GM12878 (cell line): ENCODE measurements at regions not wholly inside any gene's neighbourhood (a gene's known extent, or its start where the extent isn't known, plus 50 kb on each side); places are given as distances from the start of the nearest gene placed in this dataset.
"Not testable (repeated sequence)": the region's sequence is repeated elsewhere in the genome, so short reads cannot be mapped to it uniquely, and the experiment has no call there.

Source experiments
- ATAC-seq: fragments of 200-7000 bp; cut with Tn5 transposase; 3 replicates; pipeline ENCODE4 v1.9.1; 2020; ENCODE audit warnings: mild to moderate bottlenecking, moderate library complexity
- BruUV-seq: library from RNA; stranded (reverse); fragments of 400-500 nt; replicated peaks from 2 replicates; lab custom pipeline; 2021; lab: Mats Ljungman, UMichigan
- CTCF ChIA-PET: fragments of 300-600 bp; sonication (Branson Sonifier 250); formaldehyde crosslinking; extraction: SDS; loops from one replicate; lab custom pipeline; 2021; ENCODE audit warnings: inconsistent platforms; lab: Yijun Ruan, JAX
- POLR2A ChIA-PET: fragments of 350-600 bp; formaldehyde crosslinking; extraction: SDS; loops from one replicate; lab custom pipeline; 2021; ENCODE audit warnings: inconsistent platforms; lab: Charles Lee
- RAD21 ChIA-PET: fragments of 300-600 bp; sonication (Branson Sonifier 250); formaldehyde crosslinking; loops from one replicate; lab custom pipeline; 2023; ENCODE audit warnings: antibody characterized with exemption; ENCODE audit not compliant: unreplicated experiment; lab: Charles Lee
- SMC1A ChIA-PET: fragments of 300-600 bp; sonication (Branson Sonifier 250); formaldehyde crosslinking; loops from one replicate; lab custom pipeline; 2023; ENCODE audit not compliant: unreplicated experiment, uncharacterized antibody; lab: Charles Lee
- DNase-seq: peaks from one replicate; pipeline ENCODE4 v3.0.0-alpha.2; 2011; ENCODE audit warnings: low read depth, low spot score
- FAIRE-seq: peaks from 3 replicates; lab custom pipeline; 2011; peaks lifted over from hg19 to GRCh38; lab: Jason Lieb, UNC
- H2AFZ ChIP-seq: 2 replicates; pipeline ENCODE4 v1.6.0; 2011; ENCODE audit warnings: low read depth, low read length, control low read depth; ENCODE audit not compliant: control insufficient read depth
- H3K27ac ChIP-seq: 2 replicates; pipeline ENCODE4 v1.5.1; 2011; ENCODE audit warnings: control low read depth; ENCODE audit not compliant: control insufficient read depth, insufficient read depth
- H3K27me3 ChIP-seq, 2 experiments: replicated peaks in 1 of 2; 2 replicates each; pipeline versions ENCODE4 v1.6.0 to v1.6.1; 2011; ENCODE audit warnings: low read length in 1 of 2; ENCODE audit not compliant: control insufficient read depth in 2 of 2, insufficient read depth in 2 of 2
- H3K36me3 ChIP-seq, 2 experiments: 2 replicates each; pipeline ENCODE4 v1.5.1; 2011; ENCODE audit warnings: low read length in 1 of 2; ENCODE audit not compliant: control insufficient read depth in 2 of 2, insufficient read depth in 2 of 2
- H3K4me1 ChIP-seq: 2 replicates; pipeline ENCODE4 v1.6.1; 2011; ENCODE audit warnings: mild to moderate bottlenecking, low read length, moderate library complexity, mixed read lengths; ENCODE audit not compliant: control insufficient read depth, insufficient read depth
- H3K4me2 ChIP-seq: 2 replicates; pipeline ENCODE4 v1.6.0; 2011; ENCODE audit warnings: control low read depth; ENCODE audit not compliant: control insufficient read depth, insufficient read depth
- H3K4me3 ChIP-seq: fragments of 200-600 bp; sonication (generic); 2 replicates; pipeline ENCODE4 v1.5.1; 2016
- H3K79me2 ChIP-seq: 2 replicates; pipeline ENCODE4 v1.6.0; 2011; ENCODE audit warnings: low read length; ENCODE audit not compliant: control insufficient read depth, insufficient read depth
- H3K9ac ChIP-seq: 2 replicates; pipeline ENCODE4 v1.8.0; 2011; ENCODE audit warnings: low read length, control low read depth, mixed read lengths; ENCODE audit not compliant: control insufficient read depth, insufficient read depth
- H3K9me3 ChIP-seq: replicated peaks from 3 replicates; pipeline ENCODE4 v1.5.1; 2011; ENCODE audit warnings: mild to moderate bottlenecking, low read length; ENCODE audit not compliant: control insufficient read depth, insufficient read depth
- H4K20me1 ChIP-seq: 2 replicates; pipeline ENCODE4 v1.6.0; 2011; ENCODE audit not compliant: control insufficient read depth, insufficient read depth
- BCL3 ChIP-seq: IDR thresholded peaks from 2 replicates; pipeline ENCODE4 v1.6.1; 2011; ENCODE audit warnings: borderline replicate concordance, low read depth, mild to moderate bottlenecking, moderate library complexity, low read length; ENCODE audit not compliant: insufficient read depth, poor library complexity, severe bottlenecking
- DPF2 ChIP-seq: fragments of 450-650 bp; IDR thresholded peaks from 2 replicates; pipeline ENCODE4 v1.6.1; 2017; ENCODE audit warnings: mild to moderate bottlenecking
- HDAC6 ChIP-seq: fragments of 200-600 bp; sonication (generic); IDR thresholded peaks from one replicate; pipeline ENCODE4 v1.8.0; 2017; ENCODE audit warnings: antibody characterized with exemption; ENCODE audit not compliant: unreplicated experiment
- MEF2B ChIP-seq: fragments of 450-650 bp; IDR thresholded peaks from 2 replicates; pipeline ENCODE4 v1.6.1; 2018; ENCODE audit warnings: mild to moderate bottlenecking, moderate library complexity; ENCODE audit not compliant: partially characterized antibody, poor library complexity, severe bottlenecking
- MYC ChIP-seq: IDR thresholded peaks from 2 replicates; pipeline ENCODE4 v1.6.1; 2011; ENCODE audit warnings: mild to moderate bottlenecking, low read length, moderate library complexity, inconsistent platforms; ENCODE audit not compliant: insufficient read depth, insufficient replicate concordance, insufficient read length, severe bottlenecking
- SMARCA5 ChIP-seq: fragments of 450-650 bp; IDR thresholded peaks from 2 replicates; pipeline ENCODE4 v1.6.1; 2017; ENCODE audit warnings: mild to moderate bottlenecking
- ZBED1 ChIP-seq: IDR thresholded peaks from 2 replicates; pipeline ENCODE4 v1.6.1; 2016; ENCODE audit warnings: borderline replicate concordance
- ZBTB40 ChIP-seq: fragments of 450-650 bp; IDR thresholded peaks from 2 replicates; pipeline ENCODE4 v1.6.1; 2016; ENCODE audit warnings: mild to moderate bottlenecking, moderate library complexity, borderline replicate concordance
- ZNF384 ChIP-seq: IDR thresholded peaks from 2 replicates; pipeline ENCODE4 v1.6.1; 2012; ENCODE audit warnings: low read depth, mild to moderate bottlenecking, low read length, improper control_type of control experiment, borderline replicate concordance
- ZNF622 ChIP-seq: fragments of 450-650 bp; IDR thresholded peaks from 2 replicates; pipeline ENCODE4 v1.6.1; 2017; ENCODE audit warnings: mild to moderate bottlenecking, inconsistent platforms
- ZSCAN29 ChIP-seq: fragments of 450-650 bp; IDR thresholded peaks from 2 replicates; pipeline ENCODE4 v1.6.1; 2017; ENCODE audit warnings: mild to moderate bottlenecking, moderate library complexity
- WGBS: methylation state at CpG from one replicate; pipeline ENCODE4 v1.1.6; 2016; ENCODE audit warnings: low lambda C conversion rate; ENCODE audit not compliant: insufficient replicate concordance, insufficient coverage; ENCODE audit errors: missing lambda C conversion rate; 5-methylcytosine and 5-hydroxymethylcytosine counted together
- in situ Hi-C: fragments of 300-500 bp; cut with MboI; formaldehyde crosslinking; loops from 9 replicates; pipeline ENCODE4 v1.14.3; 2018; ENCODE audit warnings: mixed read lengths
- intact Hi-C: fragments of 100-400 bp; cut with micrococcal nuclease; formaldehyde crosslinking; loops from one replicate; pipeline ENCODE4 v1.14.2; 2022; ENCODE audit not compliant: unreplicated experiment

- FAIRE-seq (no peak), DNase-seq (no peak), ATAC-seq (no peak)
- Histone ChIP-seq H3K36me3 (no peaks in the 10 kb centered on the region), H4K20me1 (no peaks in the 10 kb centered on the region), H3K9me3 (no peaks in the 10 kb centered on the region), H3K79me2 (no peaks in the 10 kb centered on the region), H3K4me1 (no peaks in the 10 kb centered on the region), H3K4me2 (no peak overlapping the region), H3K27ac (no peak overlapping the region), H3K9ac (no peak overlapping the region), H2AFZ (no peak overlapping the region), H3K4me3 (no peak overlapping the region), H3K27me3 (no peaks in the 10 kb centered on the region)
- 62% methylated on average over 3 of the region's 3 CpGs for WGBS
- in situ Hi-C loops, result no loop called here
- ChIA-PET CTCF (interaction anchor here (0.7 to 2.3 kb wide), 2 partner anchors 13 to 1076 kb away, joined by 4 to 11 read pairs; no protein-coding TSS in a partner anchor), RAD21 (no interaction called here), POLR2A (no interaction called here), SMC1A (no interaction called here)
- intact Hi-C loops, result no loop called here
- no TSS peak for BruUV-seq
- no peak for TF ChIP-seq ZBTB40
- TF ChIP-seq ZNF622, result no peak
- TF ChIP-seq ZSCAN29, result no peak
- no peak for TF ChIP-seq MYC
- no peak for TF ChIP-seq HDAC6
- TF ChIP-seq ZNF384, result no peak
- no peak for TF ChIP-seq ZBED1
- no peak for TF ChIP-seq SMARCA5
- no peak for TF ChIP-seq BCL3
- no peak for TF ChIP-seq MEF2B
- TF ChIP-seq DPF2, result no peak
Observed at GRCh38 chr5:18292146-18292545, 657.9 kb downstream of the TAF11L14 start.

GRCh38 chr5:18295696-18296095 is 661.4 kb downstream of the TAF11L14 start:
- ATAC-seq, H3K9ac ChIP-seq, POLR2A ChIA-PET, FAIRE-seq, H3K4me2 ChIP-seq, H3K27ac ChIP-seq, RAD21 ChIA-PET, CTCF ChIA-PET, intact Hi-C loops, H3K9me3 ChIP-seq, H3K4me1 ChIP-seq, in situ Hi-C loops, H3K4me3 ChIP-seq, BruUV-seq, DNase-seq, H3K27me3 ChIP-seq, H3K79me2 ChIP-seq, H4K20me1 ChIP-seq, H2AFZ ChIP-seq, H3K36me3 ChIP-seq: not testable (repeated sequence)
- WGBS, result 0% methylated on average over 3 of the region's 3 CpGs
- SMC1A ChIA-PET, result interaction anchor here (1.2 kb wide), 1 partner anchor 10 kb away, joined by 3 read pairs; no protein-coding TSS in a partner anchor
